HEK293T (cell line): ENCODE measurements at regions not wholly inside any gene's neighbourhood (a gene's known extent, or its start where the extent isn't known, plus 50 kb on each side); places are given as distances from the start of the nearest gene placed in this dataset.

Experiments
- ARNT ChIP-seq: fragments of 450-650 bp; IDR thresholded peaks from 2 replicates; pipeline ENCODE4 v1.6.1; 2017; ENCODE audit warnings: mild to moderate bottlenecking
- BHLHE40 ChIP-seq: fragments of 450-650 bp; IDR thresholded peaks from 2 replicates; pipeline ENCODE4 v1.6.1; 2016; ENCODE audit warnings: mild to moderate bottlenecking, moderate library complexity, borderline replicate concordance
- ELF4 ChIP-seq: fragments of 450-650 bp; IDR thresholded peaks from 2 replicates; pipeline ENCODE4 v1.6.1; 2017; ENCODE audit warnings: antibody characterized with exemption
- FOXA1 ChIP-seq: fragments of 450-650 bp; IDR thresholded peaks from 2 replicates; pipeline ENCODE4 v1.6.1; 2016; ENCODE audit warnings: mild to moderate bottlenecking
- FOXK2 ChIP-seq: fragments of 450-650 bp; IDR thresholded peaks from 2 replicates; pipeline ENCODE4 v1.6.1; 2016; ENCODE audit warnings: mild to moderate bottlenecking
- FOXM1 ChIP-seq: fragments of 450-650 bp; IDR thresholded peaks from 2 replicates; pipeline ENCODE4 v1.6.1; 2017; ENCODE audit warnings: mild to moderate bottlenecking, borderline replicate concordance
- HDGF ChIP-seq: fragments of 450-650 bp; IDR thresholded peaks from 2 replicates; pipeline ENCODE4 v1.6.1; 2017; ENCODE audit warnings: antibody characterized with exemption, borderline replicate concordance
- L3MBTL2 ChIP-seq: fragments of 450-650 bp; conservative IDR thresholded peaks from 2 replicates; pipeline ENCODE4 v1.6.1; 2016; ENCODE audit warnings: mild to moderate bottlenecking
- LEF1 ChIP-seq: fragments of 450-650 bp; IDR thresholded peaks from 2 replicates; pipeline ENCODE4 v1.6.1; 2017; ENCODE audit warnings: mild to moderate bottlenecking, borderline replicate concordance
- NFRKB ChIP-seq: fragments of 450-650 bp; IDR thresholded peaks from 2 replicates; pipeline ENCODE4 v1.6.1; 2016; ENCODE audit warnings: mild to moderate bottlenecking, moderate library complexity
- SP1 ChIP-seq: fragments of 450-650 bp; IDR thresholded peaks from 2 replicates; pipeline ENCODE4 v1.6.1; 2017
- TARDBP ChIP-seq: fragments of 450-650 bp; IDR thresholded peaks from 2 replicates; pipeline ENCODE4 v1.6.1; 2016
- TF ChIP-seq, protein P1 (sequence below): fragments of 450-650 bp; IDR thresholded peaks from 2 replicates; pipeline ENCODE4 v1.6.1; 2016

DNA sequence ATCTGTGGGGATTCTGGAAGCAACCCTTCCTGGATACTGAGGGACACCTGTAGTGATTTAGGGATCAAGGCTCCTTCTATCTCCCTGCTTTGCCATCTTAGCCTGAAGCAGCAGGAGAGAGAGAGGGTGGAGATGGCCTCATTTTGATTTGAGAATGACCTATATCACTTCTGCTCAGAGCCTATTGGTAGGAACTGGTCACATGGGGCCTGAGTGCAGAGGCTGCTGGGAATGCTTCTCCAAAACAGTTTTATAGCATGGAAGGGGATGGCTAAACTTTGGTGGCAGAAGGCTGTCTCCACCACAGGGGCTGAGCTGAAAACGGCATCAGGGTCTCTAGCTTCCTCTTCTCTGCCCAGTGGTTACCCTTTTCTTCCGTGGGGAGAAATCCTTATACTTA is 105.8 kb downstream of the TBX19 start:
- no peak for TF ChIP-seq ARNT
- no peak for TF ChIP-seq LEF1
- TF ChIP-seq FOXK2, result no peak
- no peak for TF ChIP-seq SP1
- TF ChIP-seq BHLHE40, result no peak
- no peak for TF ChIP-seq L3MBTL2
- no peak for TF ChIP-seq FOXA1
- TF ChIP-seq HDGF, result no peak
- TF ChIP-seq, protein P1, sequence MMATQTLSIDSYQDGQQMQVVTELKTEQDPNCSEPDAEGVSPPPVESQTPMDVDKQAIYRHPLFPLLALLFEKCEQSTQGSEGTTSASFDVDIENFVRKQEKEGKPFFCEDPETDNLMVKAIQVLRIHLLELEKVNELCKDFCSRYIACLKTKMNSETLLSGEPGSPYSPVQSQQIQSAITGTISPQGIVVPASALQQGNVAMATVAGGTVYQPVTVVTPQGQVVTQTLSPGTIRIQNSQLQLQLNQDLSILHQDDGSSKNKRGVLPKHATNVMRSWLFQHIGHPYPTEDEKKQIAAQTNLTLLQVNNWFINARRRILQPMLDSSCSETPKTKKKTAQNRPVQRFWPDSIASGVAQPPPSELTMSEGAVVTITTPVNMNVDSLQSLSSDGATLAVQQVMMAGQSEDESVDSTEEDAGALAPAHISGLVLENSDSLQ, result no peak
- TF ChIP-seq FOXM1, result no peak
- no peak for TF ChIP-seq TARDBP
- TF ChIP-seq ELF4, result no peak
- TF ChIP-seq NFRKB, result no peak
